GM23248 (cell line): ENCODE measurements at regions not wholly inside any gene's neighbourhood (a gene's known extent, or its start where the extent isn't known, plus 50 kb on each side); places are given as distances from the start of the nearest gene placed in this dataset.

Source experiments
- EZH2 ChIP-seq: fragments of 200-600 bp; sonication (generic); IDR thresholded peaks from 2 replicates; pipeline ENCODE4 v1.6.1; 2018; ENCODE audit warnings: antibody characterized with exemption, mild to moderate bottlenecking; ENCODE audit not compliant: insufficient read depth, poor library complexity, severe bottlenecking
- EZH2phosphoT487 ChIP-seq: fragments of 200-600 bp; sonication (generic); IDR thresholded peaks from 2 replicates; pipeline ENCODE4 v1.6.1; 2018; ENCODE audit warnings: antibody characterized with exemption, moderate library complexity, mild to moderate bottlenecking, low read depth; ENCODE audit not compliant: insufficient read depth

DNA sequence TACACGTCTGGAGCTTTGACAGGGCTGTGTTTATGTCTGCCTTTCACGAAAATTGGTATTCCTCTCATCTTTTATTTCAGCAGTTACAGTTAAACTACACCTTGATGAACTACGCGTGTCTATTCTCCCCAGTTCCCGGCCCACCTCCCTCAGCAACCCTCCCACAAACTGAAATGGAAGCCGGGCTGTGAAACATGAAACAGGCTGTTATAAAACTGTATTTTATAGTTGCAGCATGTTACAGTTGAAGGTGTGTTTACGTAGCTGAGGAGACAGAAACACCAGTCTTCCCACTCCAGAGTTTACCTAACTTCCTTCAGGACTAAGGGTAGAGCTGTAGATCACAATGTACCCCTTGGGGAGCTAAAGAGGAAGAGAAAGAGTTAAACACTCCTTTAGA, 228.3 kb upstream of the ZNF32 start:
- TF ChIP-seq EZH2phosphoT487 (no peak), EZH2 (no peak)
